SK-N-SH treated with all-trans-retinoic acid at 6 μM for 48 hours (cell line): ENCODE measurements at regions not wholly inside any gene's neighbourhood (a gene's known extent, or its start where the extent isn't known, plus 50 kb on each side); places are given as distances from the start of the nearest gene placed in this dataset.
"Not testable (repeated sequence)": the region's sequence is repeated elsewhere in the genome, so short reads cannot be mapped to it uniquely, and the experiment has no call there.

Experiments used
- ATAC-seq: fragments of 200-7000 bp; cut with Tn5 transposase; 3 replicates; pipeline ENCODE4 v1.9.1; 2020; ENCODE audit warnings: mild to moderate bottlenecking, moderate library complexity
- ARNTL ChIP-seq: fragments of 450-650 bp; formaldehyde crosslinking; IDR thresholded peaks from 2 replicates; pipeline ENCODE4 v1.5.0; 2020; ENCODE audit warnings: low read depth, mild to moderate bottlenecking, moderate library complexity, borderline replicate concordance
- BACH2 ChIP-seq: fragments of 250-450 bp; sonication (Bioruptor Pico); IDR thresholded peaks from 2 replicates; pipeline ENCODE4 v1.9.0; 2021; ENCODE audit warnings: mild to moderate bottlenecking, borderline replicate concordance
- CREB5 ChIP-seq: fragments of 250-450 bp; sonication (Bioruptor Pico); IDR thresholded peaks from 2 replicates; pipeline ENCODE4 v1.5.1; 2020; ENCODE audit warnings: low read depth, mild to moderate bottlenecking, moderate library complexity
- CSDC2 ChIP-seq: fragments of 250-450 bp; sonication (Bioruptor Pico); IDR thresholded peaks from 2 replicates; pipeline ENCODE4 v1.5.0; 2020; ENCODE audit warnings: mild to moderate bottlenecking, moderate library complexity
- ESRRG ChIP-seq: fragments of 250-450 bp; sonication (Bioruptor Pico); IDR thresholded peaks from 2 replicates; pipeline ENCODE4 v1.6.1; 2021; ENCODE audit warnings: mild to moderate bottlenecking
- GLIS3 ChIP-seq: fragments of 250-450 bp; sonication (Bioruptor Pico); IDR thresholded peaks from 2 replicates; pipeline ENCODE4 v1.5.0; 2020; ENCODE audit warnings: mild to moderate bottlenecking, moderate library complexity
- ISL1 ChIP-seq: fragments of 250-450 bp; sonication (Bioruptor Pico); IDR thresholded peaks from 2 replicates; pipeline ENCODE4 v2.1.2; 2022; ENCODE audit warnings: mild to moderate bottlenecking, moderate library complexity
- OSR1 ChIP-seq: fragments of 250-450 bp; sonication (Bioruptor Pico); IDR thresholded peaks from 2 replicates; pipeline ENCODE4 v1.8.0; 2022; ENCODE audit warnings: moderate library complexity, mild to moderate bottlenecking, inconsistent platforms
- PPARA ChIP-seq: fragments of 250-450 bp; sonication (Bioruptor Pico); IDR thresholded peaks from 2 replicates; pipeline ENCODE4 v1.5.0; 2020; ENCODE audit warnings: mild to moderate bottlenecking, borderline replicate concordance
- RARB ChIP-seq: fragments of 250-450 bp; sonication (Bioruptor Pico); IDR thresholded peaks from 2 replicates; pipeline ENCODE4 v1.8.0; 2021; ENCODE audit warnings: mild to moderate bottlenecking, moderate library complexity
- SNAI2 ChIP-seq: fragments of 250-450 bp; sonication (Bioruptor Pico); IDR thresholded peaks from 2 replicates; pipeline ENCODE4 v1.5.0; 2020; ENCODE audit warnings: mild to moderate bottlenecking, moderate library complexity
- TCF4 ChIP-seq: fragments of 250-450 bp; sonication (Bioruptor Pico); IDR thresholded peaks from 2 replicates; pipeline ENCODE4 v1.8.0; 2021; ENCODE audit warnings: mild to moderate bottlenecking, moderate library complexity, borderline replicate concordance
- TOX ChIP-seq: fragments of 250-450 bp; sonication (Bioruptor Pico); IDR thresholded peaks from 2 replicates; pipeline ENCODE4 v1.8.0; 2021; ENCODE audit warnings: mild to moderate bottlenecking, moderate library complexity, borderline replicate concordance
- TSHZ2 ChIP-seq: fragments of 250-450 bp; sonication (Bioruptor Pico); IDR thresholded peaks from 2 replicates; pipeline ENCODE4 v1.5.0; 2020; ENCODE audit warnings: mild to moderate bottlenecking, moderate library complexity
- ZC3H10 ChIP-seq: fragments of 250-450 bp; sonication (Bioruptor Pico); IDR thresholded peaks from 2 replicates; pipeline ENCODE4 v1.5.1; 2021; ENCODE audit warnings: mild to moderate bottlenecking, moderate library complexity
- ZFP3 ChIP-seq: fragments of 250-450 bp; sonication (Bioruptor Pico); IDR thresholded peaks from 2 replicates; pipeline ENCODE4 v1.5.0; 2020; ENCODE audit warnings: mild to moderate bottlenecking, moderate library complexity
- ZFP30 ChIP-seq: fragments of 450-650 bp; formaldehyde crosslinking; IDR thresholded peaks from 2 replicates; pipeline ENCODE4 v1.5.0; 2022; ENCODE audit warnings: mild to moderate bottlenecking, moderate library complexity
- ZNF8 ChIP-seq: fragments of 450-650 bp; formaldehyde crosslinking; IDR thresholded peaks from 2 replicates; pipeline ENCODE4 v1.5.0; 2020; ENCODE audit warnings: mild to moderate bottlenecking, moderate library complexity
- TF ChIP-seq, protein P1 (sequence below): fragments of 250-450 bp; sonication (Bioruptor Pico); IDR thresholded peaks from 2 replicates; pipeline ENCODE4 v1.8.0; 2021; ENCODE audit warnings: low read depth, mild to moderate bottlenecking, moderate library complexity, borderline replicate concordance
- TF ChIP-seq, protein P2 (sequence below): fragments of 250-450 bp; sonication (Bioruptor Pico); IDR thresholded peaks from 2 replicates; pipeline ENCODE4 v1.8.0; 2020; ENCODE audit warnings: mild to moderate bottlenecking, moderate library complexity, borderline replicate concordance

GRCh38 chrX:128975745-128976144 lies 547.5 kb downstream of the SMARCA1 start (continued):
- TF ChIP-seq, protein P1, sequence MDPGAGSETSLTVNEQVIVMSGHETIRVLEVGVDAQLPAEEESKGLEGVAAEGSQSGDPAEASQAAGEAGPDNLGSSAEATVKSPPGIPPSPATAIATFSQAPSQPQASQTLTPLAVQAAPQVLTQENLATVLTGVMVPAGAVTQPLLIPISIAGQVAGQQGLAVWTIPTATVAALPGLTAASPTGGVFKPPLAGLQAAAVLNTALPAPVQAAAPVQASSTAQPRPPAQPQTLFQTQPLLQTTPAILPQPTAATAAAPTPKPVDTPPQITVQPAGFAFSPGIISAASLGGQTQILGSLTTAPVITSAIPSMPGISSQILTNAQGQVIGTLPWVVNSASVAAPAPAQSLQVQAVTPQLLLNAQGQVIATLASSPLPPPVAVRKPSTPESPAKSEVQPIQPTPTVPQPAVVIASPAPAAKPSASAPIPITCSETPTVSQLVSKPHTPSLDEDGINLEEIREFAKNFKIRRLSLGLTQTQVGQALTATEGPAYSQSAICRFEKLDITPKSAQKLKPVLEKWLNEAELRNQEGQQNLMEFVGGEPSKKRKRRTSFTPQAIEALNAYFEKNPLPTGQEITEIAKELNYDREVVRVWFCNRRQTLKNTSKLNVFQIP (CRISPR knock-in tag), result no peak
- no peak for TF ChIP-seq GLIS3 (CRISPR knock-in tag)
- TF ChIP-seq TSHZ2, result no peak
- TF ChIP-seq CREB5 (CRISPR knock-in tag), result no peak
- TF ChIP-seq ZFP30 (CRISPR knock-in tag), result no peak
- no peak for TF ChIP-seq SNAI2
- no peak for TF ChIP-seq ISL1 (CRISPR knock-in tag)
- no peak for TF ChIP-seq CSDC2
- no peak for TF ChIP-seq ZNF8 (CRISPR knock-in tag)
- TF ChIP-seq BACH2 (CRISPR knock-in tag), result no peak

GRCh38 chrX:128973033-128973432 lies 550.3 kb downstream of the SMARCA1 start:
- TF ChIP-seq PPARA (CRISPR knock-in tag), result no peak
- no peak for TF ChIP-seq TOX (CRISPR knock-in tag)
- no peak for TF ChIP-seq ARNTL
- no peak for TF ChIP-seq RARB (CRISPR knock-in tag)
- TF ChIP-seq TCF4, result no peak
- no peak for TF ChIP-seq ESRRG
- TF ChIP-seq, protein P2, sequence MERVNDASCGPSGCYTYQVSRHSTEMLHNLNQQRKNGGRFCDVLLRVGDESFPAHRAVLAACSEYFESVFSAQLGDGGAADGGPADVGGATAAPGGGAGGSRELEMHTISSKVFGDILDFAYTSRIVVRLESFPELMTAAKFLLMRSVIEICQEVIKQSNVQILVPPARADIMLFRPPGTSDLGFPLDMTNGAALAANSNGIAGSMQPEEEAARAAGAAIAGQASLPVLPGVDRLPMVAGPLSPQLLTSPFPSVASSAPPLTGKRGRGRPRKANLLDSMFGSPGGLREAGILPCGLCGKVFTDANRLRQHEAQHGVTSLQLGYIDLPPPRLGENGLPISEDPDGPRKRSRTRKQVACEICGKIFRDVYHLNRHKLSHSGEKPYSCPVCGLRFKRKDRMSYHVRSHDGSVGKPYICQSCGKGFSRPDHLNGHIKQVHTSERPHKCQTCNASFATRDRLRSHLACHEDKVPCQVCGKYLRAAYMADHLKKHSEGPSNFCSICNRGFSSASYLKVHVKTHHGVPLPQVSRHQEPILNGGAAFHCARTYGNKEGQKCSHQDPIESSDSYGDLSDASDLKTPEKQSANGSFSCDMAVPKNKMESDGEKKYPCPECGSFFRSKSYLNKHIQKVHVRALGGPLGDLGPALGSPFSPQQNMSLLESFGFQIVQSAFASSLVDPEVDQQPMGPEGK (CRISPR knock-in tag), result no peak
- no peak for TF ChIP-seq ZC3H10 (CRISPR knock-in tag)
- no peak for TF ChIP-seq ZNF8 (CRISPR knock-in tag)
- TF ChIP-seq, protein P1 (CRISPR knock-in tag), result no peak
- no peak for TF ChIP-seq CSDC2
- TF ChIP-seq ISL1 (CRISPR knock-in tag), result no peak
- ATAC-seq, result no peak

GRCh38 chrX:128961290-128961689 lies 562.0 kb downstream of the SMARCA1 start:
- no peak for TF ChIP-seq CSDC2
- no peak for TF ChIP-seq ZFP3 (CRISPR knock-in tag)
- TF ChIP-seq TOX (CRISPR knock-in tag), result no peak
- TF ChIP-seq OSR1 (CRISPR knock-in tag), result no peak
- no peak for TF ChIP-seq CREB5 (CRISPR knock-in tag)
- no peak for ATAC-seq

- not testable (repeated sequence) for ATAC-seq
These were observed 568.6 kb downstream of the SMARCA1 start for GRCh38 chrX:128954697-128955096.
